GM21786 (cell line): ENCODE measurements at regions not wholly inside any gene's neighbourhood (a gene's known extent, or its start where the extent isn't known, plus 50 kb on each side); places are given as distances from the start of the nearest gene placed in this dataset.

ENCODE experiments used
- ATAC-seq: cut with Tn5 transposase; IDR thresholded peaks from one replicate; pipeline ENCODE4 v1.9.1; 2021; ENCODE audit not compliant: unreplicated experiment

DNA sequence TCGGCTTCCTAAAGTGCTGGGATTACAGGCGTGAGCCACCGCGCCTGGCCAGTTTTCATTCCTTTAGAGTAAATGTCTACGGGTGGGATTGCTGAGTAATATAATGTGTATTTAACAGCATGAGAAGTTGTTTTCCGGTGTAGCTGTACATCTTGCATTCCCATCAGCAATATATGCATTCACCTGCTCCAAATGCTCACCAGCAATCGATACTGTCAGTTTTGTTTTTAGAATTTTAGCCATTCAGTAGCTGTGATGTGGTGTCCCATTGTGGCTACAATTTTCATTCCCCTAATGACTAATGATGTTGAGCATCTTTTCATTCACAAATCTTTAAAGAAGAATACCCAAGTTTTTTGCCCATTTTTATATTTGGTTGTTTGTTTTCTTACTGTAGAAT lies 134.8 kb upstream of the RGMA start:
- no peak for ATAC-seq

DNA sequence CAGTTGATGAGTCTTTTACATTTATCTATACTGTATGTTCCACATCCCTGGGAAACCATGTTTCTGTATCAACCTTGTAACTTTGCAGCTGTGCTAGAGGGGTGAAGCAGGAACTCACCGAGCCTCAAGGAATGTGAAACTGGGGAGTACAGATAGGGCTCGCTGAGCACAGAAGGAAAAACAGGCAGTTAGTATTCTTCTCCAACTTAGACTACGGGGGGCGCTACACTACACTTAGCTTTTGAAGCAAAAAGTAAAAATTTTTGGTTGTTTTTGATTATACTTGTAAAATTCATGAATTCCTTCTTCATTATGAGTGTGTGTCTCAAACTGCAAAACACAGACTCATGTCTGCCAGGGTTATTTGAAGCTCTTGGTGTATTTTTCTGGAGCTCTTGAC lies 132.7 kb upstream of the RGMA start:
- ATAC-seq = no peak

DNA sequence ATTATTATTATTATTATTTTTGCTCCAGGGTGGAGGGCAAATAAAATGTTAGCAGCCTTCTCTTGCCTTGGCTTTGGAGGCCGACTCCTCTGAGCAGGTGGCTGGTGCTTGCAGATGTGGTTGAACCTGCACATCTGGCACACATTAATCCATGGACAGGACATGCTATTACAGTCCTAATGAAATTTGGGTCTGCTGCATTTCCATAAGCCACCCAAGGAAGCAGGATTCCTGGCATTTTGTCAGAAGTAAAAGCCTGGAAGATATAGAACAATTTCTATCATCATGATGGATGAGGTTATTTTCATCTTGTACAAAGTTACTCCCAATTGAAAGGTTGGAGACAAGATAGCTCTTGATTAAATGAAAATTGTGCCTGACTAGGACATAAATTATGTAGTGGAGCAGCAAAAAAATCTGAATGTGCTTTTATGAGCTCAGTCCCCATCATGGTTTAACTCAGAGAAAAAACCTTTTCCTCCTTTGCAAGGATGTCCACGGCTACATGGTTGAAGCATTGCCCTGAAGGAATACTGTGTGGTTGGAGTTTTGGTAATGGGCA lies 130.9 kb upstream of the RGMA start:
- no peak for ATAC-seq

DNA sequence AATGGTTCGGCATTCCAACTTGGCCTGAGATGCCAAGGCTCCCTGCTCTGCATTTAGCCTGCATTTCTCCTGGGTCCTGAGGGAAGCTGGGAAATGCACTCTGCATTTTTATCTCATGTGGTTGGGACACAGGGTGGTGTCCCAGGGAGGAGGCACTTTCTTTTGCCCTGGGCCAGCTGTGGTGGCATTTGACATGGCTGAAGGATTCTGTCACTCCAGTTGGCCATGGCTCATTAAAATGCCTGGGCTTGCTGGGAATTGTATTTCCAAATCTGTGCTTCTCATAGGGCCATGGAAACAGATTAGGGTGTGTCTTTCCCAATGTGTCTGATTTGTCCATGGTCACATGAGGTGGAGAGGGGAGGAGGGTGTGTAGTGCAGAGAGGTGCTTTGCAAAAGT lies 128.3 kb upstream of the RGMA start:
- no peak for ATAC-seq

DNA sequence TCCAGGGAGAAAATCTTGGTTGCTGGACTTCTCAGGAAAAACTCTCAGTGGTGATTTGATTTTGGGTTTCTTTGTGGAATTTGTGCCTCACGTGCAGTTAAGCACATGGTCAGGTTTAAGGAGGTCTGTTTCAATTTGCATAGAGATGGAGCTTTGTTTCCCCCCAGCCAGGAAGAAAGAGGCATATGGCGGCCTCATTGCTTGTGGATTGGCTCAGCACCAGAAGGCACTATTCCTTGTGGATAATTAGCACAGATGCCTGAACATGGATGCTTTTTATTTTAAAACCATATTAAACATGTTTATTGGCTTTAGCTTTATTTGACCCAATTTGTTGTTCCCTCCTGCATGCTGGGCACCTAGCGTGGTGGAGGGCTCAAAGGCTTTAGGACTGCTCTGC lies 125.1 kb upstream of the RGMA start:
- no peak for ATAC-seq

DNA sequence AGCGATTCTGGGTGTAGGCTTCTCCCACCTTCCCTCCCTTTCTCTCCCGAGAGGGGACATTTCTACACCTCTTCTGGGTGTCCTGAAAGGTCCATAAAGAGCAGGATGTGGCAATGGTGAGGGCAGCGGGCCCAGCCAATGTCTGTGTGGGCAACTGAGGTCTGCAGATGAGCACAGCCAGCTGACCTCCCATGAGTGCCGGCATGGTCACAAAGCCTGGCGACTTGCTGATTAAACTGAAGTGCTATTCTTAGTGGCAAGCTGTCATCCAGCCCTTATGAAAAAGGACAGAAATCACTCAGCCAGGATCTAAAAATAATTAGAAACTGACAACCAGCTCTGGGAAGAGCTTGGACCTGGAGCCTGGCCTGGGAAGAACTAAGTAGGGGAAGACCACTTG lies 124.3 kb upstream of the RGMA start:
- ATAC-seq = no peak

DNA sequence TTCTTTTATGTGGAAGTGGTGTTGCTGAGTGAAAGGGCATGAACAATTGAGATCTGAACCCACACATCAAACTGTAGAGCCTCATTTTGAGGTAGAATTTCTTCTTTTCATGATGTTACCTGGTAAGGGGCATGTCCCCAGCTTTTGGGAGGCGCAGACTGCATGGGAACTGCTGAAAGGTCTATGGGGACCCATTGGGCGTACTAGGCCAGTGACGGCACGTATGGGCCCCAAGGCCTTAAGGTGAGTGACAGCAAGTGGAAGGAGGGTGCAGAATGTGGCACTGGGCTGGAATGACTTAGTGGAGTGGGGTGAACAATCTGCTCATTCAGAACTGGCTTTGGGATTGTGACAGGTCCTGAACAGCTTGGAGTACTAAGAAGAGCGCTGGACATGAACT lies 123.6 kb upstream of the RGMA start:
- no peak for ATAC-seq

DNA sequence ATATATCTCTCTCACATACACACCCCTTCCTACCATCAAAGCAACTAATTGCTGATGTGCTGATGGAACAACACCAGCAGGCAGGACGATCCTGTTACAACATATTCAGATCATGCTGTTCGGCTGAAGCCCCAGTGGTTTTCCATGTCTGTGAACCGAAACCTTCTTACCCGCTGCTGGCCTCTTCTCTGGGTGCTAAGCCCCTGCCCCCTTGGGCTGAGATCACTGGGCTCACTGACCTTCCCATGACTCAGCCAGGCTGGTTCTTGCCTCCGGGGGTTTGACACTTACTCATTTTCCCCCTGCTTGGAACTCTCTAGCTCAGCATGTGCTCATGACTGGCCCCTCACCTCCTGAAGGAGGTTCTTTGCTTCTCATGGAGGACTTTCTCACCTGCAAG lies 122.0 kb upstream of the RGMA start:
- ATAC-seq = no peak

DNA sequence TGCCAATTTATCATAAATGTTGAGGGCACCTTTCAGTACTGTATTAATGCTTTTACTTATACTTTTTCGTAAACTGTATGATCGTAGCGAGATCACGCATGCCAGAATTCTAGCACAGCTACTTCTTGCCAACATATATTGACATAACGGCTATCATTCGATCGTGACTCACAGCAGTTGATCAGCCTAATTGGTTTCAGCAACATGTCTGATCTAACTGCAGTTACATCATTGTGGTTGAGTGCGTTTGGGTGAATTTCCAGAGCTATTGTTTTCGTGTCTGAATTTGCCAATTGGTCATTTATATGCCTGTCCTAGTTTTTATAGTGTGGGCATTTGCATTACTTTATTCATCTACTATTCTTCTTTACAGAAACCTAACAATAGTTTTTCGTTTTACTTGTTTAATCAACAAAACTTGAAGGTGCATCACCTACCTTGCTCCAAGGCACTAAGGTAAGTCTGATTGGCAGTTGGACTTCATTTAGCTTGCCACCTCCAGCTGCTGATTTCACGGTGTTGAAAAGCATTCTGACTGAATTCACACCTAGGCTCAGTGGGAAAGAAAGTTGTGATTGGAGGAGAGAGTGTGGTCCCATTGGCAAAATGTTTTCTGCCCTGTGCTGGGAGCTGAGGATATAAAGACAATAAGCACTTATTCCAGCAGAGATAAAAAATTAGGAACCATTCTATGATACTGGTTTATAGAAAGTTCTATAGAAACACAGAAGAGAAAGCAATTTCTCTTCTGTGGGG lies 120.9 kb upstream of the RGMA start:
- ATAC-seq = no peak

DNA sequence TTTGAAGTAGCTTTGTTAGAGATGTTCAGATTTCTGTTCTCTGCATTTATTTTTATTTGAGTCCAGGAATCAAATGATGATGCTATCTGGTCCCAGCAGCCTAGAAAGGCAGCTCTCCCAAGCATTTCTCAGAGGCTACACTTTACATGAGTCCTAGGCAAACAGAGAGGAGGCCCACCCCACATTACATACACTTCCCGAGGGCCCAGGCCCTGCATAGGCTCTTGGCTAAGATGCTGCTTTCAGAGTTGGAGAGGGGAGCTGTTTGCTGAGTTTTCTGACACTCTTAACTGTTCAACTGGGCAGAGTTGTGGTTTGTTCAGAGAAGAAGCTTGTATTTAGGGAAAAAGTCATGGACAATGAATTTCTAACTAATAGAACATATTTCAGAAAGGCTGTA lies 117.9 kb upstream of the RGMA start:
- no peak for ATAC-seq

DNA sequence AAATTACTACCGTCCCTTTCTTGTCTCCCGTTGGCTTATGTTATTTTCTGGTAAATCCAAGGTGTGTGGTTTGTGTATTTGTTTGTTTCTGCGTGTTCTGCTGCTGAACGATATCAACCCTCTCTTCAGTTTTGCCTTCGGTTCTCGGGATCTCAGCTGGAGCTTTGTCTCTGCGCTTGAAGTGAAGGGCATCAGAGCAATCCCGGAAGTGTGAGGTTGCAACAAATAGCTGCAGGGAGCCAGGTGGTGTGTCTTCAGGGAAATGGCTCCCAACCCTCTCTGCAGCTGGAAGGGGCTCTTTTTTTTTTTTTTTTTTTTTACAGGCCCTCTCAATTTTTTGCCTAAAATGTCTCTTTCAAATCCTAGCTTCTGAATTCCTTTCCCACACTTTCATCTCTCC lies 116.4 kb upstream of the RGMA start:
- ATAC-seq = no peak

DNA sequence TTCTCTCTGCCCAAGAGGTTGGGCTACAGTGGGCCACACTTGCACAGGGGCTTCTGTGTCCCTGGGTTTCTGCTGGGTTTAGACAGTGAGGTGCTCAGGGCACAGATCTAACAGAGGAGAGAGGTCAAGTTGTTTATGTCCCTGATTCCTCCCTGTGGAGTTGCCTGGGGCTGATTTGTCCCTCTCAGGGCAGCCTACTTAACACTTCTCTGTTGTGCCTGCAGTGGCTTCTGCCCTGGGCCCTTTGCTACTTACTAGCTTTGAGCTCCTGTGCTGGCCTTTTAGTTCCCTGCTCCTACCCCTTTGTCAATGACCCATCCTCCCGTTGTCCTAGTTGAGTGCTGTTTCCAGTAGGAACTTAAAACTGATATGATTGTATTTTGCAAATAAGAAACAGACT lies 114.0 kb upstream of the RGMA start:
- ATAC-seq = no peak

DNA sequence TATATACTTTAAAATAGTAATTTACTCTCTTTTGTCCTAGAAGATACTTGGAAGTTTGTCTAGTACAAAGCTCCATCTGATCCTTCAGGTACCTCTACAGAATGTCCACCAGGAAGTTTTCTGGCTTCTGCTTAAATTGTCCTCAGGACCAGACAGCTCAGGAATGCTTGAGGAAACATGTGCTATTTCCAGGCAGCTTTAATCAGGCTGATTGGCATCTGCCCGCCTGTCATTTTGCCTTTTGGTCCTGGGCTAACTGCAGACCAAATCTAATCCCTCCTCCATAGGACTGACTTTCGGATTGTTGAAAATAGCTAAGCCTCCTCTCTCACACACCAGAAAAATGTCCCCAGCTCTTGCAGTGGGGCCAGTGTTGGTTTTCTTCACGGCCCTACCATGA lies 113.4 kb upstream of the RGMA start:
- no peak for ATAC-seq

DNA sequence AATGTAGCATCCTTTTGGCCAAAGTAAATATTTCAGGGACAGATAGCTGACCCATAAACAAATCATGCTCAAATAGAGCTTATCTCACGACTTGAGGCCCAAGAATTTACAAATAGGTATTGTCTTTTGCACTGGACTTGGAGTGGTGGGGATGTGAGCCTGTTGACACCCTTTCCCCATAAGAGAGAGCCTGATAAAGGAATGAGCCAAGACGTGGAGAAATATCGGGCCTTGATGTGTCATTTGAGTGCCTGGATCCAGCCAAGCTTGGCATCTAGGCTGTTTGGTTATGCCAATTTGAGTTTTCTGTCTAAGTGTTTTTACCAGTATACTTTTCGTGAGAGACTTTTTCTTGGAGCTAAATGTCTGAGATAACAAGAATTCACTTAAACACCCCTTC lies 112.9 kb upstream of the RGMA start:
- ATAC-seq = no peak

DNA sequence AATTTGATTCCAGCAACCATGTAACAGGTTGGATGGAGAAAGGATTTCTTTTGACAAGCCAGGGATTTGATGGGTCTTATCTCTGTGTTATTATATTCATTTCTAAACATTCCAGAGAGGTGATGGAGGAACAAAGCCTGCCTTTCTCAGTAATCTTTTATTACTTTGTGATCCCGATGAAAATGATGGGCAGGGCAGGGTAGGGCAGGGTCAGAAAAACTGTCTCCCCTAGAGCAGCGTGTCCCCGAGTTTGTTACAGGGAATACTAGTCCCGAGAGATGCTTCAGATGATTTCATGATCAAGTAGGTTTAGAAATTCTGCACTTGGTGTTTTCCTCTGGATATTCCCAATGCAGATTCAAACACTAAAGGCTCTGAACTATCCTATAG lies 111.8 kb upstream of the RGMA start:
- no peak for ATAC-seq

DNA sequence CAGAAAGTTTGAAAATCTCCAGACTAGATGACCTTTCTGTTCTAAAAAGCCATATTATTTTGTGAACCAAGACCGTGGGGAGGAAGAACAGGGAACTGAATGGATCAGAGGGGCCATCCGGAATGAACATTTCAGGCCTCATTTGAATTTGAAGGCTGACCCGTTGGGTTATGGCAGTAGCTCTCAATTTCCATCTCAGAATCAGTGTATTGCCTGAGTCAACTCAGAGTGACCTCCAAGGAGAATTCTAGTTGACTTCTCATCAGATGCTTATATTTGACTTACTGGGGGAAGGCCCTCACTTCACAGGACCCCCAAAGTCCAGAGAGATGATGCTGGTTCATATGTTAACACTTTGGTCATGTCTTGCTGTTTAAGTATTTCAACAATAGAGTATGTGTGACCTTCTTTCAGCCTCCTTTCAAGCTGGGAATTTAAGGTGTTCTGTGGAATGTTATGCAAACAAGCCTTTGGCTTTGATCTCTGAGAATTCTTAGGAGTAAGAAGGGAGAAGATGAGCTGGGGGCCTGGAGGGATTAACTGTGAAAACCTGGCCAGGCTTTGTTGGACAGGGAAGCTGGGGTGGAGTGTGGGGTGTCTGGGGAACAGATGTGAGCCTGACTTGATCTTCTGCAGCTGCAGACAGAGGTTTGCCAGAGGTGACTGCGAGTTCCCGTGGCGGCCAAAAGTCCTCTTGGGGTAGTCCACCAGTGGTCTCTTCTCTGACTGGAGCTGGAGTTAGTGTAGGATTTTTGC lies 111.2 kb upstream of the RGMA start:
- no peak for ATAC-seq

DNA sequence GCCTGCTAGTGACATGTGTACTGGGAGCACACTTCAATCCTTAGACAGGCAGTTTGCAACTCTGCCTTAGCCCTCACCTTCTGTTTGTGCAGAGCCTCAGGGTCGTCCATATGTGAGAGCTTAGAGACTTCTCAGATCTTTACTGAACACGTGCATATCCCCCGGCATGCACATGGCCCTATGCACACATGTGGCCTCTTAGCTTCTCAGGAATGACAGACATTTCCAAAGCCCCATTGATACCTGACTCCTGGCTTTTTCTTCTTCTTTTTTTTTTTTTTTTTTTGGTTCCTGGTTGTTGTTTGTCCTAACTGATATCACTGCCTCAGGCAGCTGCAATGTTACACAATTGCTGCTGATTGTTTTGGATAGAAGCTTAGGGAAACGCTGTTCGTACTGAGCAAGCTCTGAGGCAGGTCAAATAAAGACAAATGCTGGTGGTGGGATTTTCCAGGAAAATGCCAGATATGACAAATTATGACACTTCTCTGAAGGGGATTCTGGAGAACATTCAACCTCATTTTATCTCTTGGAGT lies 107.2 kb upstream of the RGMA start:
- no peak for ATAC-seq

DNA sequence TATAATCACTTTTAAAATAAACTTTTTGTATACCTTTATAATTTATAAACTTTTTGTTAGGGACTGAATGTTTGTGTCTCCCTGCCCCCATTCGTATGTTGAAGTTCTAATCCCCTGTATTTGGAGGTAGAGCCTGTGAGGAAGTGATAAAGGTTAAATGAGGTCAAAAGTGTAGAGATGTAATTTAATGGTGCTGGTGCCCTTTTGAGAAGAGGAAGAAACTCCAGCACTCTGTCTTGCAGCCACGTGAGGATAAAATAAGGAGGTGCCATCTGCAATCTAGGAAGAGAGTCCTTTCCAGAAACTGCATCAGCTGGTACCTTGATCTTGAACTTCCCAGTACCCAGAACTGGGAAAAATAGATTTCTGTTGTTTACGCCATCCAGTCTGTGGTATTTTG lies 106.1 kb upstream of the RGMA start:
- ATAC-seq = no peak

DNA sequence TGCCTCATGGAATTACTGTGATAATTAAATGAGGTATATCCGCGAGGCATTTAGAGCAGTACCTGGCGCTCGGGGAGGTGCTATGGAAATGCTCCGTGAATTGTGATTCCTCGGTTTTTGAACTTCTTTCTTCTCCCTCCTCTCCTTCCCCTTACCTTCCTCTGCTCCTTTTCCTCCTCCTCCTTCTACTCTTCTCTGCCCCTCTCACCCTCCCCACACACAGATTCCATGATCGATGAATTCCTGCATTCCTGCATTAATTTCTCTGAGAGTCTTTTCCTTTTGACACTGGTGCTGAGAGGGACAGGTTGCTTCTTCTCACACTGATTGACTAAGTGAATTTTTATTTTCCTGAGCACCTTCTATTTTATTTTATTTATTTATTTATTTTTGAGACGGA lies 101.2 kb upstream of the RGMA start:
- no peak for ATAC-seq

DNA sequence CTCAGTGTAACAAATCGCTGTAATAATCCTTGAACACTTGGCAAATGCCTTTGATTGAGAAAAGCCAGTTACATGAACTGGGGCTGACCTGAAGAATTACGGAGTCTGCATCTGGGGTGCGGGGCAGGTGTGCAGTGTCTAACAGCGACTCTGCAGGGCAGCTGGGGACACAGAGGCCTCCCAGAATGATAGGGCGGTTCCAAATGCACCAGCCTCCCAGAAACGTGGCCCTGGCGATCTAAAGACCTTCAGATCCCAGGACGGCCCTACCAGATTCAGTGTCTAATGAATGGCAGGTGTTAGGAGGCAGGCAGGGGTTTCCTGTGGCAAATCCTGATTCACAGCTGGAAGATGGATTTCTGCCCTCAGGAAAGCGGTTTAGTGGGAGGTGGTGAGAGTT lies 100.5 kb upstream of the RGMA start:
- no peak for ATAC-seq

DNA sequence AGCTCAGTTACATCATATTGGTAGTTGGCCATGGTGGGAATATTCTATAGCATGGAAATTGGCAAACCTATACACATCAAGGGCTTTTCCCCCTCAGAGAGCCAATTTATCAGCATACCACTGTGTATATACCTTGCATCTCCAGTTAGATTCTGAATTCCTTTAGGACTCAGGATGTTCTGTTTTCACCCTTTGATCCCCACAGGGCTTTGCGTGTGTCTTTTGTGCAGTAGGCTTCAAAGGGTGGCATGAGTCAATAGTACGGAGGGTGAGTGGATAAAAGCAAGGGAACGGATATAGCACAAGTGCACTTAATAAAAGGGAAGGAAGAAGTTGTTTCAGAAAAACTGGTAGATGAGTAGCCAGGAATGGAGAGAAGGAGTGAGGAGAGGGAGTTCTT lies 99.2 kb upstream of the RGMA start:
- ATAC-seq = no peak

DNA sequence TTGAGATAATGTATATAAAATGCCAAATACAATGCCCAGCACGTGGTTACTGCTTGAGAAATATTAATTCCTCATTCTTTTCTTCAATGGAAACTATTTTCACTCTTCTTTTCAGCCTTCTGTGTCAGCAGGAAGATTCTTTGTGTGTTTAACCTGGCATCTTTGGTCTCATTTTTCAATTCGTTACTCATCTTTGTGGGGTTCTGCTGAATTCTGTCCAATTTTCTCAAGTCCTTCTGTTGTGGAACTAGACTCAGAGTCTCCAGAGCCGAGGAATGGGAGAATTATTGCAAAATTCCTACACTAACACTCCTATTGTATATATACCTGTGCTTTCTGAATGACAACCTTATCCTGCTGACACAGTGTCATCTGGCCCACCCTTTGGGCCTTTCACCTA lies 96.8 kb upstream of the RGMA start:
- no peak for ATAC-seq
